Heart right ventricle (tissue), 16 donors: ENCODE measurements at regions not wholly inside any gene's neighbourhood (a gene's known extent, or its start where the extent isn't known, plus 50 kb on each side); places are given as distances from the start of the nearest gene placed in this dataset.

Experiments used
- ATAC-seq, 8 donors: fragments of 200-7000 bp; cut with Tn5 transposase; one replicate each; pipeline ENCODE4 v1.9.1; 2020; ENCODE audit warnings: mild to moderate bottlenecking in 8 of 8, moderate library complexity in 8 of 8, moderate number of reproducible peaks in 1 of 8
- DNase-seq, 2 donors: peaks; one replicate each; pipeline ENCODE4 v3.0.0-alpha.2; 2020
- H3K27ac ChIP-seq, 10 donors: fragments of 200-600 bp; sonication (generic) in 2 of 10; one replicate each; pipeline versions ENCODE4 v1.5.0 to v1.8.0; 2020 to 2022; ENCODE audit warnings: mild to moderate bottlenecking in 3 of 10
- H3K27me3 ChIP-seq, 7 donors: fragments of 200-600 bp; one replicate each; pipeline ENCODE4 v1.8.0; 2021 to 2022; ENCODE audit warnings: mild to moderate bottlenecking in 2 of 7
- H3K36me3 ChIP-seq, 9 donors: fragments of 200-600 bp; sonication (generic) in 1 of 9; one replicate each; pipeline versions ENCODE4 v1.5.0 to v1.8.0; 2020 to 2022; ENCODE audit warnings: mild to moderate bottlenecking in 2 of 9
- H3K4me1 ChIP-seq, 9 donors: fragments of 200-600 bp; sonication (generic) in 1 of 9; one replicate each; pipeline versions ENCODE4 v1.5.0 to v1.8.0; 2020 to 2022; ENCODE audit warnings: mild to moderate bottlenecking in 4 of 9
- H3K4me3 ChIP-seq, 10 donors: fragments of 200-600 bp; sonication (generic) in 2 of 10; one replicate each; pipeline versions ENCODE4 v1.5.0 to v1.8.0; 2020 to 2022; ENCODE audit warnings: mild to moderate bottlenecking in 7 of 10, moderate library complexity in 2 of 10
- H3K9me3 ChIP-seq, 11 donors: fragments of 200-600 bp in 10 of 11; sonication (generic) in 2 of 11; one replicate each; pipeline versions ENCODE4 v1.5.0 to v1.8.0; 2013 to 2022; ENCODE audit warnings: mild to moderate bottlenecking in 2 of 11, control low read depth in 1 of 11, moderate library complexity in 1 of 11
- WGBS, 2 donors: extraction: QIAGEN DNeasy Blood & Tissue Kit; methylation state at CpG; one replicate each; pipeline ENCODE4 v1.1.7; 2013; ENCODE audit warnings: inconsistent platforms in 1 of 2; 5-methylcytosine and 5-hydroxymethylcytosine counted together
- intact Hi-C, 10 donors: fragments of 100-400 bp; cut with DNase I; formaldehyde crosslinking; loops; one replicate each; pipeline versions ENCODE4 v1.11.1 to v1.14.2; 2022
- TF ChIP-seq, protein P1 (sequence below), 9 donors: fragments of 200-600 bp; sonication (generic) in 2 of 9; IDR thresholded peaks; one replicate each; pipeline versions ENCODE4 v1.5.0 to v1.8.0; 2021 to 2022; ENCODE audit warnings: antibody characterized with exemption in 9 of 9, mild to moderate bottlenecking in 5 of 9, moderate library complexity in 1 of 9
- donor health status: Arrhythmogenic right ventricular cardiomyopathy.
- donor health status: ischemic (EF 13 %, LVEDD 7.1; RV severe dilation, severe dysfunction).
- donor health status: healthy with polysubstance abuse.
- donor health status: DM: no; HTN: yes; CAD: no.
- donor health status: DM: no; HTN: no; CAD: no.
- donor health status: ischemic (EF 25% LVEDD 6.9; RV normal size, moderate dysfunction).
- donor health status: ischemic (EF 25% LVEDD 5.7; RV mildly dilated, moderate dysfunction).
- donor health status: healthy.
- donor health status: DM: yes; HTN: yes; CAD: no.
- donor health status: Ischemic cardiomyopathy.
- donor health status: ischemic (EF 35%, LVEDD 5.7; RV mildly dilated, moderate dysfunction).
- donor health status: nonischemic (EF 11% LVEDD 7.7; RV severe dilation, severe dysfunction).
- donor health status: DM: yes; HTN: yes; CAD: no.
- donor health status: PGD.
- donor health status: ischemic (EF 29% LVEDD 5.4; RV normal size, mild dysfunction).
- donor health status: nonischemic (EF 23%, LVEDD 6.1; RV moderate dilation, normal function).

DNA sequence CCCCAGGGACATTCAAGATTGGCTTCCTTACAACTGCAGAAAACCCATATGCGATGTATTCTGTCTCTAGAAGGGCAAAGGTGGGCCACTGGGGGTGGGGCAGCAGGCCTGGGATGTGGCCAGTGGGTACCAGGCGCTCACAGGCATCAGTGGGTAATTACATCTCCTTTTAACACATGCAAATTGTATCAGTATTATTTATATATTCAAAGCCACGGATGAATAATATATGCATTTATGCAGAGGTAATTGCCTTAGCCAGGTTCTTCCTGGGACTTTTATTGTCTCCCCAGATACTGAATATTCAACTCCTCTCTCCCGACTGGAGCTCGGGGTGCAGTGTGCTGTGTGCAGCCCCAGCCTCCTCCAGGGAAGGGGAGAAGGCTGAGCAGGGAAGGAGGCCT lies 109.4 kb upstream of the MVB12B start:
- no peak for ATAC-seq
- Histone ChIP-seq H3K27me3 (peaks cover 0 to 48% (median 44%) of the 10 kb centered on the region in 7 donors), H3K9me3 (peaks cover 0 to 41% (median 20%) of the 10 kb centered on the region in 11 donors), H3K4me3 (no peak overlapping the region), H3K4me1 (no peaks in the 10 kb centered on the region), H3K36me3 (no peaks in the 10 kb centered on the region), H3K27ac (no peak overlapping the region)
- intact Hi-C loops = no loop called here
- TF ChIP-seq, protein P1, sequence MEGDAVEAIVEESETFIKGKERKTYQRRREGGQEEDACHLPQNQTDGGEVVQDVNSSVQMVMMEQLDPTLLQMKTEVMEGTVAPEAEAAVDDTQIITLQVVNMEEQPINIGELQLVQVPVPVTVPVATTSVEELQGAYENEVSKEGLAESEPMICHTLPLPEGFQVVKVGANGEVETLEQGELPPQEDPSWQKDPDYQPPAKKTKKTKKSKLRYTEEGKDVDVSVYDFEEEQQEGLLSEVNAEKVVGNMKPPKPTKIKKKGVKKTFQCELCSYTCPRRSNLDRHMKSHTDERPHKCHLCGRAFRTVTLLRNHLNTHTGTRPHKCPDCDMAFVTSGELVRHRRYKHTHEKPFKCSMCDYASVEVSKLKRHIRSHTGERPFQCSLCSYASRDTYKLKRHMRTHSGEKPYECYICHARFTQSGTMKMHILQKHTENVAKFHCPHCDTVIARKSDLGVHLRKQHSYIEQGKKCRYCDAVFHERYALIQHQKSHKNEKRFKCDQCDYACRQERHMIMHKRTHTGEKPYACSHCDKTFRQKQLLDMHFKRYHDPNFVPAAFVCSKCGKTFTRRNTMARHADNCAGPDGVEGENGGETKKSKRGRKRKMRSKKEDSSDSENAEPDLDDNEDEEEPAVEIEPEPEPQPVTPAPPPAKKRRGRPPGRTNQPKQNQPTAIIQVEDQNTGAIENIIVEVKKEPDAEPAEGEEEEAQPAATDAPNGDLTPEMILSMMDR (IDR thresholded peaks at IDR 0.05) = no peak
- no peak for DNase-seq
- 63 to 65% methylated on average over 5 of the region's 5 CpGs for WGBS, 2 donors

DNA sequence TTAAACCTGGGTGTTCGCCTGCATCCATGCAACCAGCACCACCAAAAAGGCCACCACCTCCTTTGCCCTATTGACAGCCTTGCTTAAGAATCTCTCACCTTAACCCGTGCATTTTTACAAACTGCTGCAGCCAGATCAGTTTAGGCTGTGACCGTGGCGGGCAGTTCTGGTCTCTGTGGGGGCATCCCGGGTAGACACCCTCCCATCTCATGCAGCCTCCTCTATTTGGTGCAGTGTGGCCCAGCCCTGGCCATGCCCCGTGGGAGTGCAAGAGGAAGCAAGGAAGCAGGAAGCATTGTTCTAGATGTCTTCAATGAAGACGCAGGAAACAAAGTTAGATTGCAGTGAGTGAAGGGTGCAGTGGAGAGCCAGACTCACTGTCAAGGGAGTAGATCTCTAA lies 108.8 kb upstream of the MVB12B start:
- peaks cover 5 to 54% (median 50%) of the 10 kb centered on the region in 7 donors for H3K27me3 ChIP-seq
- intact Hi-C loops = no loop called here

DNA sequence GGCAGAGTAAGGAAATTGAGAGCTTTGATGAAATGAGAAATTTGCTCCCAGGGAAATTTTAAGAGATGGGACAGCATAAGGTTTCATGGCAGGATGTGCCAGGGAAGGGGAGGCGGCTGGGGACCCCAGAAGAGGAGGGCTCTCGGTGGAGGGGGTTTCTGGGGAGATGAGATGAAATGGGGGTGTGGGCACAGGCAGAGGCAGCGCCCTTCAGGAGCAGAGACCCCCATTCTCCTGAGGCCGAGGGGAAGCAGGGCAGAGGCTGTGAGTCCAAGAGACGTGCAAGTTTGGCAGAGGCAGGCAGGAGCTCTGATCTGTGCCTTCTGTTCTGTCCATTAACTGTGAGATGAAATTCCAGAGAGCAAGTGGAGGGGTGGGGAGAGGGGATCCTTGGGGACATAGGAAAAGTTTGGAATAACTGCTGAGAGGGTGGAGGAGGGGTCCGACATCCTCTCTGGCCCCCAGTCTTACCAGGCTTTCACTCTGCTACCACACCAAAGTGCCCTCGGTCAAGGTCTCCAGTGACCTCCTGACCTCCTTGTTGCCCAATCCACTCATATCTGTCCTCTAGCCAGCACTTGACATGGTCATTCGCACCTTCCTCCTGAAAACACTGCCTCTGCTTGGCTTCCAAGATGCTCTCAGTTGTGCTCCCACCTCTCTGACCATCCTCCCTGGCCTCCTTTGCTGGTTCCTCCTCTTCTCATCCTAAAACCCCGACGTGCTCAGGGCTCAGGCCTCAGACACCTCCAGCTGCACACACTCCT lies 108.1 kb upstream of the MVB12B start:
- TF ChIP-seq, protein P1 (IDR thresholded peaks at IDR 0.05) = no peak
- ATAC-seq (no peak), DNase-seq (no peak)
- peaks cover 0 to 5% (median 0%) of the 10 kb centered on the region in 9 donors for H3K4me1 ChIP-seq
- peaks cover 0 to 30% (median 10%) of the 10 kb centered on the region in 11 donors for H3K9me3 ChIP-seq
- intact Hi-C loops = no loop called here
- no peak overlapping the region for H3K27ac ChIP-seq
- peaks cover 8 to 61% (median 57%) of the 10 kb centered on the region in 7 donors for H3K27me3 ChIP-seq
- WGBS, 2 donors = 80 to 86% methylated on average over 10 of the region's 10 CpGs
- H3K4me3 ChIP-seq = no peak overlapping the region
- no peaks in the 10 kb centered on the region for H3K36me3 ChIP-seq

More for the DNA sequence above, 108.8 kb upstream of the MVB12B start:
- Histone ChIP-seq H3K9me3 (peaks cover 0 to 37% (median 18%) of the 10 kb centered on the region in 11 donors), H3K27ac (no peak overlapping the region), H3K36me3 (no peaks in the 10 kb centered on the region), H3K4me1 (peaks cover 0 to 5% (median 0%) of the 10 kb centered on the region in 9 donors), H3K4me3 (no peak overlapping the region)
- TF ChIP-seq, protein P1 (IDR thresholded peaks at IDR 0.05) = no peak
- DNase-seq (no peak), ATAC-seq (no peak)
- WGBS, 2 donors = 58 to 68% methylated on average over 7 of the region's 7 CpGs

DNA sequence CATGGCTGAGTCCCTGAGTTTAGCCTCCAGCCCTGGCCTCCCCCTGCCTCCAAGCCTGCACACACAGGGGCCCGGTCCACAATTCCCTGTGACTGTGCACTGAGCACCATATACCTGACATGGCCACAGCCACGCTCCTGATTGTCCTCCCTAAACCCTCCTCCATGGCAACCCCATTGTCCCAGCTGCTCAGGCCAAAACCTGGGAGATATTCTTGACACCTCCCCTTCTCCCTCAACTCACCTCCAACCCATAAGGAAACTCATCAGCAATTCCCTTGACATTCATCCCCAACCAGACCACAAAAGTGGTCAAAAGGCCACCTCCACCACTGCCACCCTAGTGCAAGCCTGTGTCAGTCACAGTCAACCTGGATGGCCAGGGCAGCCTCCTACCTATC lies 107.5 kb upstream of the MVB12B start:
- no peak for DNase-seq
- intact Hi-C loops = no loop called here
- Histone ChIP-seq H3K4me1 (peaks cover 0 to 5% (median 0%) of the 10 kb centered on the region in 9 donors), H3K4me3 (no peak overlapping the region), H3K36me3 (no peaks in the 10 kb centered on the region), H3K27ac (no peak overlapping the region), H3K27me3 (peaks cover 11 to 67% (median 62%) of the 10 kb centered on the region in 7 donors), H3K9me3 (peaks cover 0 to 23% (median 4%) of the 10 kb centered on the region in 11 donors)
- TF ChIP-seq, protein P1 (IDR thresholded peaks at IDR 0.05) = no peak
- WGBS, 2 donors = 95 to 96% methylated on average over 2 of the region's 2 CpGs
- ATAC-seq = no peak
